ENCODE measurements at regions not wholly inside any gene's neighbourhood (a gene's known extent, or its start where the extent isn't known, plus 50 kb on each side); places are given as distances from the start of the nearest gene placed in this dataset.

DNA sequence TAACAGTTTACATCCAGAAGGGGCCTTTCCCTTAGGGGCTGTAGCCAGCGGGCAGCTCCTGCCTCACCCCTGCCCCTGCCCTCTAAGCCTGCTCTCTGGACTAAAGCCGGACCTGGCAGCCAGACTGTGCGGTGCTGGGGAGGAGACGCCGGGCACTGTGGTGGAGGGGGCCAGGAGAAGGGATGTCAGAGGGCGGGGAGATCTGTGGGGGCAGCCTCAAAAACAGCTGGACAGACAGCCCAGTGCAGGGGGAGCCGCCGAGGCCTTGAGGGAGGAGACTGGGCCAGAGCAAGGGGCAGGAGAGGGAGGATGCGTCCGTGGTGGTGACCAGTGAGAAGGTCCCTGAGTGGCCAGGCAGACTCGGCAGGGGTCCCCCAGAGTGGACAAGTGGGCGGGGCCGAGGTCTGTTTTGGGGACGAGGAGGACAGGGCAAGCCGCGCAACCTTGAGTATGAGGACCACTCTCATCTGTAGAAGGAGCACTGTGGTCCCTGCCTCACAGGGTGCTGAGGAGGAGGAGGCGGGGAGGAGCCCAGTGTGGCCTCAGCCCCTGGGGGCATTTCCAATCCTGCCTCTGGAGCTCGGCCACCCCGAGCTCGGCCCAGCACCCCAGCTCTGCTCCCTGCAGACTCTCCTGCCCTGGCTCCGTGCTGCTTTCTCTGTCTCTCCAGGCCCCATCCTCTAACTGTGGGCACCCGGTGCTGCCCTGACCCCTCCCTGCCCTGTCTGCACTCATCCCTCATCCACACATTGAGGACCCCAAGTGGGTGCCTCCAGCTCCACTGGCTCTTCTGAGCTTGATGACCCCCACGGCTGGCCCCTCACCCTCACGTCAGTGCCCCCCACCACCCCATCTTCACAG is 59.2 kb upstream of the NKX1-1 start:
- DNase-seq (ENCODE audit: low read depth in 1 of 2, low spot score in 1 of 2) = no peak
- Histone ChIP-seq H3K27me3 (ENCODE audit: insufficient read depth, poor library complexity, severe bottlenecking) (no peaks in the 10 kb centered on the region), H3K27ac (replicated peaks) (no peak overlapping the region), H3K4me3 (replicated peaks; ENCODE audit: insufficient read depth, low read length) (no peak overlapping the region)
- no peak for TF ChIP-seq GABPA (IDR thresholded peaks at IDR 0.05; ENCODE audit: low read depth)
- TF ChIP-seq, protein P1, sequence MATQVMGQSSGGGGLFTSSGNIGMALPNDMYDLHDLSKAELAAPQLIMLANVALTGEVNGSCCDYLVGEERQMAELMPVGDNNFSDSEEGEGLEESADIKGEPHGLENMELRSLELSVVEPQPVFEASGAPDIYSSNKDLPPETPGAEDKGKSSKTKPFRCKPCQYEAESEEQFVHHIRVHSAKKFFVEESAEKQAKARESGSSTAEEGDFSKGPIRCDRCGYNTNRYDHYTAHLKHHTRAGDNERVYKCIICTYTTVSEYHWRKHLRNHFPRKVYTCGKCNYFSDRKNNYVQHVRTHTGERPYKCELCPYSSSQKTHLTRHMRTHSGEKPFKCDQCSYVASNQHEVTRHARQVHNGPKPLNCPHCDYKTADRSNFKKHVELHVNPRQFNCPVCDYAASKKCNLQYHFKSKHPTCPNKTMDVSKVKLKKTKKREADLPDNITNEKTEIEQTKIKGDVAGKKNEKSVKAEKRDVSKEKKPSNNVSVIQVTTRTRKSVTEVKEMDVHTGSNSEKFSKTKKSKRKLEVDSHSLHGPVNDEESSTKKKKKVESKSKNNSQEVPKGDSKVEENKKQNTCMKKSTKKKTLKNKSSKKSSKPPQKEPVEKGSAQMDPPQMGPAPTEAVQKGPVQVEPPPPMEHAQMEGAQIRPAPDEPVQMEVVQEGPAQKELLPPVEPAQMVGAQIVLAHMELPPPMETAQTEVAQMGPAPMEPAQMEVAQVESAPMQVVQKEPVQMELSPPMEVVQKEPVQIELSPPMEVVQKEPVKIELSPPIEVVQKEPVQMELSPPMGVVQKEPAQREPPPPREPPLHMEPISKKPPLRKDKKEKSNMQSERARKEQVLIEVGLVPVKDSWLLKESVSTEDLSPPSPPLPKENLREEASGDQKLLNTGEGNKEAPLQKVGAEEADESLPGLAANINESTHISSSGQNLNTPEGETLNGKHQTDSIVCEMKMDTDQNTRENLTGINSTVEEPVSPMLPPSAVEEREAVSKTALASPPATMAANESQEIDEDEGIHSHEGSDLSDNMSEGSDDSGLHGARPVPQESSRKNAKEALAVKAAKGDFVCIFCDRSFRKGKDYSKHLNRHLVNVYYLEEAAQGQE (IDR thresholded peaks at IDR 0.05; ENCODE audit: insufficient replicate concordance, low read depth) = no peak
- TF ChIP-seq, protein P2, sequence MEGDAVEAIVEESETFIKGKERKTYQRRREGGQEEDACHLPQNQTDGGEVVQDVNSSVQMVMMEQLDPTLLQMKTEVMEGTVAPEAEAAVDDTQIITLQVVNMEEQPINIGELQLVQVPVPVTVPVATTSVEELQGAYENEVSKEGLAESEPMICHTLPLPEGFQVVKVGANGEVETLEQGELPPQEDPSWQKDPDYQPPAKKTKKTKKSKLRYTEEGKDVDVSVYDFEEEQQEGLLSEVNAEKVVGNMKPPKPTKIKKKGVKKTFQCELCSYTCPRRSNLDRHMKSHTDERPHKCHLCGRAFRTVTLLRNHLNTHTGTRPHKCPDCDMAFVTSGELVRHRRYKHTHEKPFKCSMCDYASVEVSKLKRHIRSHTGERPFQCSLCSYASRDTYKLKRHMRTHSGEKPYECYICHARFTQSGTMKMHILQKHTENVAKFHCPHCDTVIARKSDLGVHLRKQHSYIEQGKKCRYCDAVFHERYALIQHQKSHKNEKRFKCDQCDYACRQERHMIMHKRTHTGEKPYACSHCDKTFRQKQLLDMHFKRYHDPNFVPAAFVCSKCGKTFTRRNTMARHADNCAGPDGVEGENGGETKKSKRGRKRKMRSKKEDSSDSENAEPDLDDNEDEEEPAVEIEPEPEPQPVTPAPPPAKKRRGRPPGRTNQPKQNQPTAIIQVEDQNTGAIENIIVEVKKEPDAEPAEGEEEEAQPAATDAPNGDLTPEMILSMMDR (IDR thresholded peaks at IDR 0.05; ENCODE audit: insufficient read depth, low read length) = no peak

DNA sequence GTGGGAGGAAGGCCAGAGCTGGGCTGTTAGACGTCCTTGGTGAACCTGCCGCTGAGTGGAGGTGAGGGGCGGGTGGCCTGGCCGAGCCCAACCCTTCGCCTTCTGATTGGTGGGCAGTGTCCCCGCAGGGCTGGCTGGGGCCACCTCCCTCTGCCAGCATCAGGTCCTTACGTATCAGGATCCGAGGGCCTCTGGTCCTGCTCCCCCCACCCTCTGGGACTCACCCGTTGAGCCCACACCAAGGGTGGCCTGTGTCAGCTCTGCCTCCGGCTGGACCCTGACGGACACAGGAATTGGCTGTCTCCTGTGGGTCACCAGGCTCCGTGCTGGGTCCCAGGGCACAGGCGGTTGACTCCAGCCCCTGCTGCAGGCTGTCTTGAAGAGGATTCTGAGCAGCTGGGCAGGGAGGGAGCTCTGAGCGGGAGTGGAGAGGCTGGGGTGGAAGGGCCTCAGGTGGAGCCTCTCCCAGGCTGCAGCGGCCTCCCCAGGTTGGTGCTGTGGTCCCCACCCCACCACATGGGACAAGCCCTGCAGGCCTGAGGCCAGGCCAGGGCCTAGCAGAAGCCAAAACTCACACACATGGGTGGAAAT is 58.4 kb upstream of the NKX1-1 start:
- TF ChIP-seq SPI1 (IDR thresholded peaks at IDR 0.05; ENCODE audit: borderline replicate concordance, low read depth) = no peak
- DNase-seq (ENCODE audit: low read depth in 1 of 2, low spot score in 1 of 2) = no peak

DNA sequence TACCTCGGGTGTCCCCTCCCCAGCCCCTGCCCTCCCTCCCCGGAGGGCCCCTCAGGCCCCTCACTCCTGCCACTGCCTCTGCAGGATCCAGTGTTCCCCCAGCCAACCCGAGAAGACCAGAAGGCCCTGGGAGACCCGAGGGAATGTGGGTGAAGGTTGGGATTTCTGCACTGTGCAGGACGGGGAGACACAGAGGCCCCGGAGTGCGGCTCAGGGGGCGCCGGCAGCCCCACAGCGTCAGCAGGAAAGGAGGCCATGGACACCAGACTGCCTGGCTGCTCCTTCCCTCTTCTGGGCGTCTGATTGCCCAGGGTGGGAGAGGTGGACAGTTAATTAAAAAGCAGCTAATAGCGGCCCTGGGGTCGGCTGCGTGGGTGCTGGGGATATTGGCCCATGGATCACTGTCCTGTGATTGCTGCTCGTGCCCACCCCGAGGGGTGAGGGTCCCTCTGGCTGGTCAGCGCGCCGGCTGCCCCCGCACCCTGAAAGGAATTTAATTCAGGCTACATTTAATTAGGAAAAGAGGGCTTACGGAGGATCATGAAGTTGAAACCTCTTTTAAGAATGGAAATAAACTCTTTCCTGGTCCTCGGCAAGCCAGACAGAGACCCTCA is 57.8 kb upstream of the NKX1-1 start:
- TF ChIP-seq, protein P2 (IDR thresholded peaks at IDR 0.05; ENCODE audit: insufficient read depth, low read length) = no peak
- TF ChIP-seq, protein P1 (IDR thresholded peaks at IDR 0.05; ENCODE audit: insufficient replicate concordance, low read depth) = no peak
- TF ChIP-seq SPI1 (IDR thresholded peaks at IDR 0.05; ENCODE audit: borderline replicate concordance, low read depth) = no peak
- TF ChIP-seq POLR2AphosphoS5 (IDR thresholded peaks at IDR 0.05; ENCODE audit: low read depth) = no peak
- TF ChIP-seq GABPA (IDR thresholded peaks at IDR 0.05; ENCODE audit: low read depth) = no peak
- H3K4me3 ChIP-seq (replicated peaks; ENCODE audit: insufficient read depth, low read length) = no peak overlapping the region
- no peak for DNase-seq (ENCODE audit: low read depth in 1 of 2, low spot score in 1 of 2)
- no peaks in the 10 kb centered on the region for H3K27me3 ChIP-seq (ENCODE audit: insufficient read depth, poor library complexity, severe bottlenecking)
- H3K27ac ChIP-seq (replicated peaks) = no peak overlapping the region

More for the DNA sequence above, 58.4 kb upstream of the NKX1-1 start:
- H3K27ac ChIP-seq (replicated peaks) = no peak overlapping the region
- H3K4me3 ChIP-seq (replicated peaks; ENCODE audit: insufficient read depth, low read length) = no peak overlapping the region
- no peaks in the 10 kb centered on the region for H3K27me3 ChIP-seq (ENCODE audit: insufficient read depth, poor library complexity, severe bottlenecking)
